SK-N-SH treated with all-trans-retinoic acid at 6 μM for 48 hours (cell line): ENCODE measurements at regions not wholly inside any gene's neighbourhood (a gene's known extent, or its start where the extent isn't known, plus 50 kb on each side); places are given as distances from the start of the nearest gene placed in this dataset.

Experiments
- TOX ChIP-seq: fragments of 250-450 bp; sonication (Bioruptor Pico); IDR thresholded peaks from 2 replicates; pipeline ENCODE4 v1.8.0; 2021; ENCODE audit warnings: mild to moderate bottlenecking, moderate library complexity, borderline replicate concordance
- TF ChIP-seq, protein P1 (sequence below): fragments of 250-450 bp; sonication (Bioruptor Pico); IDR thresholded peaks from 2 replicates; pipeline ENCODE4 v1.8.0; 2020; ENCODE audit warnings: mild to moderate bottlenecking, moderate library complexity, borderline replicate concordance

DNA sequence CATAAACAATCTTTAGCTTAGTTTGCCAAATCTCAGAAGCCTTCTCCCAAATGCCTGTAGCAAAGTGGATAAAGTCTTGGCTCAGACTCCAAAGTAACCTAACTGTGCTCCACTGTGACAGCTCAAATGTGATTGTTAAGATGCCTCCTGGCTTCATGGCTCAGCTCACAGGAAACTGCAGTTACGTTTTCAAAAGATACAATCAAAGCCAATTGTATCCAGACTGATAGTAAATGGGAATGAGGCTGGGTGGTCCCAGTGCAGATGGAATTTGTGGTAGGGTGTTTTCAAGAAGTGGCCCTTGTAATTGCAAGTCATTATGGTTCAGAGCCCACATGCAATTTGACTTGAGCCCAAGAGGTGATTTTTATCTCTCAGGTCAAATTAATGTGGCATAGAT lies 151.2 kb upstream of the TAB2 start:
- no peak for TF ChIP-seq TOX (CRISPR knock-in tag)
- TF ChIP-seq, protein P1, sequence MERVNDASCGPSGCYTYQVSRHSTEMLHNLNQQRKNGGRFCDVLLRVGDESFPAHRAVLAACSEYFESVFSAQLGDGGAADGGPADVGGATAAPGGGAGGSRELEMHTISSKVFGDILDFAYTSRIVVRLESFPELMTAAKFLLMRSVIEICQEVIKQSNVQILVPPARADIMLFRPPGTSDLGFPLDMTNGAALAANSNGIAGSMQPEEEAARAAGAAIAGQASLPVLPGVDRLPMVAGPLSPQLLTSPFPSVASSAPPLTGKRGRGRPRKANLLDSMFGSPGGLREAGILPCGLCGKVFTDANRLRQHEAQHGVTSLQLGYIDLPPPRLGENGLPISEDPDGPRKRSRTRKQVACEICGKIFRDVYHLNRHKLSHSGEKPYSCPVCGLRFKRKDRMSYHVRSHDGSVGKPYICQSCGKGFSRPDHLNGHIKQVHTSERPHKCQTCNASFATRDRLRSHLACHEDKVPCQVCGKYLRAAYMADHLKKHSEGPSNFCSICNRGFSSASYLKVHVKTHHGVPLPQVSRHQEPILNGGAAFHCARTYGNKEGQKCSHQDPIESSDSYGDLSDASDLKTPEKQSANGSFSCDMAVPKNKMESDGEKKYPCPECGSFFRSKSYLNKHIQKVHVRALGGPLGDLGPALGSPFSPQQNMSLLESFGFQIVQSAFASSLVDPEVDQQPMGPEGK, result no peak
